ENCODE measurements at regions not wholly inside any gene's neighbourhood (a gene's known extent, or its start where the extent isn't known, plus 50 kb on each side); places are given as distances from the start of the nearest gene placed in this dataset.

GRCh38 chr5:168186289-168187074, 105.0 kb upstream of the WWC1 start:
- DNase-seq (ENCODE audit: extremely low read depth, insufficient read length): no peak
- Histone ChIP-seq H3K27me3 (replicated peaks; ENCODE audit: control insufficient read depth, insufficient read depth, low read length) (no peaks in the 10 kb centered on the region; the same call in 1 of the 2 replicates), H3K4me3 (replicated peaks; ENCODE audit: low read depth, low read length) (no peak overlapping the region), H3K36me3 (ENCODE audit: control insufficient read depth, insufficient read depth, low read length) (no peaks in the 10 kb centered on the region)
- no peak for TF ChIP-seq CTCF (IDR thresholded peaks at IDR 0.05; ENCODE audit: insufficient read depth, low read length, poor library complexity, severe bottlenecking)

- H3K27me3 ChIP-seq (replicated peaks; ENCODE audit: control insufficient read depth, insufficient read depth, low read length): no peaks in the 10 kb centered on the region; the same call in 1 of the 2 replicates
- no peak overlapping the region for H3K4me3 ChIP-seq (replicated peaks; ENCODE audit: low read depth, low read length)
- H3K36me3 ChIP-seq (ENCODE audit: control insufficient read depth, insufficient read depth, low read length): no peaks in the 10 kb centered on the region
- no peak for DNase-seq (ENCODE audit: extremely low read depth, insufficient read length)
- TF ChIP-seq CTCF (IDR thresholded peaks at IDR 0.05; ENCODE audit: insufficient read depth, low read length, poor library complexity, severe bottlenecking): no peak
Observed at GRCh38 chr5:168187614-168188013, 103.8 kb upstream of the WWC1 start.

GRCh38 chr5:168188182-168188581, 103.3 kb upstream of the WWC1 start:
- DNase-seq (ENCODE audit: extremely low read depth, insufficient read length): no peak
- no peaks in the 10 kb centered on the region for H3K36me3 ChIP-seq (ENCODE audit: control insufficient read depth, insufficient read depth, low read length)
- no peaks in the 10 kb centered on the region; the same call in 1 of the 2 replicates for H3K27me3 ChIP-seq (replicated peaks; ENCODE audit: control insufficient read depth, insufficient read depth, low read length)
- H3K4me3 ChIP-seq (replicated peaks; ENCODE audit: low read depth, low read length): no peak overlapping the region
- no peak for TF ChIP-seq CTCF (IDR thresholded peaks at IDR 0.05; ENCODE audit: insufficient read depth, low read length, poor library complexity, severe bottlenecking)

GRCh38 chr5:168192120-168192519, 99.3 kb upstream of the WWC1 start:
- Histone ChIP-seq H3K4me3 (replicated peaks; ENCODE audit: low read depth, low read length) (no peak overlapping the region), H3K27me3 (replicated peaks; ENCODE audit: control insufficient read depth, insufficient read depth, low read length) (no peaks in the 10 kb centered on the region; the same call in 1 of the 2 replicates), H3K36me3 (ENCODE audit: control insufficient read depth, insufficient read depth, low read length) (no peaks in the 10 kb centered on the region)
- TF ChIP-seq CTCF (IDR thresholded peaks at IDR 0.05; ENCODE audit: insufficient read depth, low read length, poor library complexity, severe bottlenecking): no peak
- DNase-seq (ENCODE audit: extremely low read depth, insufficient read length): no peak

GRCh38 chr5:168193493-168194250, 97.8 kb upstream of the WWC1 start:
- TF ChIP-seq CTCF (IDR thresholded peaks at IDR 0.05; ENCODE audit: insufficient read depth, low read length, poor library complexity, severe bottlenecking): no peak
- H3K36me3 ChIP-seq (ENCODE audit: control insufficient read depth, insufficient read depth, low read length): no peaks in the 10 kb centered on the region
- no peak overlapping the region for H3K4me3 ChIP-seq (replicated peaks; ENCODE audit: low read depth, low read length)
- no peak for DNase-seq (ENCODE audit: extremely low read depth, insufficient read length)
- no peaks in the 10 kb centered on the region; the same call in 1 of the 2 replicates for H3K27me3 ChIP-seq (replicated peaks; ENCODE audit: control insufficient read depth, insufficient read depth, low read length)
